Fibroblast of villous mesenchyme (primary cell): ENCODE measurements at regions not wholly inside any gene's neighbourhood (a gene's known extent, or its start where the extent isn't known, plus 50 kb on each side); places are given as distances from the start of the nearest gene placed in this dataset.

Source experiments
- DNase-seq: peaks from one replicate; pipeline ENCODE4 v3.0.0-alpha.2; 2010; ENCODE audit warnings: low read depth
- H3K4me3 ChIP-seq: 2 replicates; pipeline ENCODE4 v1.5.1; 2011; ENCODE audit warnings: low read depth, mild to moderate bottlenecking, low read length
- TF ChIP-seq, protein P1 (sequence below): IDR thresholded peaks from 2 replicates; pipeline ENCODE4 v1.5.1; 2012; ENCODE audit warnings: low read depth, mild to moderate bottlenecking, low read length; ENCODE audit not compliant: insufficient read depth

DNA sequence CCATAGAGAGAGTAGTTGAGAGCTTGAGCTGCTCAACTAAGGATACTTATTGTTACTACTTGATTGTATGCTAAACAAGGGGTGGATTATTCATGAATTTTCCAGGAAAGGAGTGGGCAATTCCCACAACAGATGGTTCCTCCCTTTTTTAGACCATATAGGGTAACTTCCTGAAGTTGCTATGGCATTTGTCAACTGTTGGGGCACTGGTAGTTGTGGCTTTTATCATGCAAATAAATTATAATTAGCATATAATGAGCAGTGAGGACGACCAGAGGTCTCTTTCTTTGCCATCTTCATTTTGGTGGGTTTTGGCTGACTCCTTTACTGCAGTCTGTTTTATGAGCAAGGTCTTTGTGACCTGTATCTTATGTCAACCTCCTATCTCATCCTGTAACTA is 1403.5 kb upstream of the PABPC4L start:
- no peak overlapping the region for H3K4me3 ChIP-seq
- TF ChIP-seq, protein P1, sequence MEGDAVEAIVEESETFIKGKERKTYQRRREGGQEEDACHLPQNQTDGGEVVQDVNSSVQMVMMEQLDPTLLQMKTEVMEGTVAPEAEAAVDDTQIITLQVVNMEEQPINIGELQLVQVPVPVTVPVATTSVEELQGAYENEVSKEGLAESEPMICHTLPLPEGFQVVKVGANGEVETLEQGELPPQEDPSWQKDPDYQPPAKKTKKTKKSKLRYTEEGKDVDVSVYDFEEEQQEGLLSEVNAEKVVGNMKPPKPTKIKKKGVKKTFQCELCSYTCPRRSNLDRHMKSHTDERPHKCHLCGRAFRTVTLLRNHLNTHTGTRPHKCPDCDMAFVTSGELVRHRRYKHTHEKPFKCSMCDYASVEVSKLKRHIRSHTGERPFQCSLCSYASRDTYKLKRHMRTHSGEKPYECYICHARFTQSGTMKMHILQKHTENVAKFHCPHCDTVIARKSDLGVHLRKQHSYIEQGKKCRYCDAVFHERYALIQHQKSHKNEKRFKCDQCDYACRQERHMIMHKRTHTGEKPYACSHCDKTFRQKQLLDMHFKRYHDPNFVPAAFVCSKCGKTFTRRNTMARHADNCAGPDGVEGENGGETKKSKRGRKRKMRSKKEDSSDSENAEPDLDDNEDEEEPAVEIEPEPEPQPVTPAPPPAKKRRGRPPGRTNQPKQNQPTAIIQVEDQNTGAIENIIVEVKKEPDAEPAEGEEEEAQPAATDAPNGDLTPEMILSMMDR = no peak
- DNase-seq = no peak

DNA sequence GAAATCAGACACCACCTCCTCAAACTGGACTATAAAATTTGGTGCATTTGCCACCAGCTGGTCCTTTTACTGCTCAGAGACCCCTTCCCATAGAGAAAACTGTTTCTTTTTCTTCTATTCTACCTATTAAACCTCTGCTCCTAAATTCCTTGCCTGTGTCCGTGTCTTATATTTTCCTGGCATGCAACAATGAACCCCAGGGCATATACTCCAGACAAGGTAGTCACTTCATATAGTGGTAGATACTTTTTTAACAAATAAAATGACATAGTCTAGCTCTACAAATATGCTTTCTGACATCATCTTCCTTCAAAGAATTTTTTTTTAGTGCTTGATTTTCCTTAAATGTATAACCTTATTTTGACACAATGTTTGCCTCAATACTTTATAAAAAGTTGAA is 1402.9 kb upstream of the PABPC4L start:
- DNase-seq = no peak
- TF ChIP-seq, protein P1 = no peak
- H3K4me3 ChIP-seq = no peak overlapping the region

DNA sequence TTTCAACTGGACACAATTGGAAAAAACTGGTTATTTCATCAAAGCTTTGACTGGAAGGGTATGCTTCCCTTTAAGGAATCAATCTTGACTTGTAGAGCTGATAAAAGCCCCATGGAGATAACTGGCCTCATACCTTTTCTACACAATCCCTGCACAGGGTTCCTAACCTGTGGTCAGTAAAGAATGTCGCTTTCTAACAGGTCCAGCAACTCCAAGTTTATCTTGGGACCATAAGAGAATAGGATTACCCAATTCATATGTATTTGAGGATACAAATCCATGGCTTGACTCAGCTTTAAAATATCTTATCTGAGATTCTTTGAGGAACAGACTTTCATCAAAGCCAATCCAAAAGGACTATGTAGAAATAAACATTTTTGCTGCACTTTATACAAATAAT is 1399.8 kb upstream of the PABPC4L start:
- TF ChIP-seq, protein P1 = no peak
- no peak overlapping the region for H3K4me3 ChIP-seq
- no peak for DNase-seq

DNA sequence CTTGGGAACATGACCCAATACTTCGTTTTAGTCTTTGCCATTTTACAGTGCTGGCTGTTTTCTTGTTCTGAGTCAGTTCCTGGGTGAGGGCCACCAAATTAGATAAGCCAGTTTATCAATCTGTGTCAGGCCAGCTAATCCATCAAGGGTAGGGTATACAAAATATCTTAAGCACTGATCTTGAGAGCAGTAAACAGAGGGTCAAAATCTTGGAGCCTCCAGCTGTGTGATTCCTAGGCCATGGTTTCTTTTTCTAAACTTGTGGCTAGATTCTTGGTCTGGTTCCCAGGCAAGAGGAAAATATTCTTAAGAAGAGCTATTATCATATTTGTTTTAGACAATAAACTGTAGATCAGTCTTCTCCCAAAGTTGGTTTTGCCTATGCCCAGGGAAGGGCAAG is 1396.6 kb upstream of the PABPC4L start:
- TF ChIP-seq, protein P1 = no peak
- no peak overlapping the region for H3K4me3 ChIP-seq
- DNase-seq = no peak

DNA sequence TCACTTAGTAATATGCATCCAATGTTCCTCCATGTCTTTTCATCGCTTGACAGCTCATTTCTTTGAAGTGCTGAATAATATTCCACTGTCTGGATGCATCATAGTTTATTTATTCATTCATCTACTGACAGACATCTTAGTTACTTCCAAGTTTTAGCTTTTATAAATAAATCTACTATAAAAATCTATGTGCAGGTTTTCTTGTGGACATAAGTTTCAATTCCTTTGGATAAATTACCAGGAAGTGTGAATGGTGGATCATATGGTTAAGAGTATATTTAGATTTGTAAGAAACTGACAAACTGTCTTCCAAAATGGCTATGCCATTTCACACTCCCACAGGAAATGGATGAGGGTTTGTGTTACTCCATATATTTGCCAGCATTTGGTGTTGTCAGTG is 1392.9 kb upstream of the PABPC4L start:
- TF ChIP-seq, protein P1 = no peak
- H3K4me3 ChIP-seq = no peak overlapping the region
- DNase-seq = no peak

DNA sequence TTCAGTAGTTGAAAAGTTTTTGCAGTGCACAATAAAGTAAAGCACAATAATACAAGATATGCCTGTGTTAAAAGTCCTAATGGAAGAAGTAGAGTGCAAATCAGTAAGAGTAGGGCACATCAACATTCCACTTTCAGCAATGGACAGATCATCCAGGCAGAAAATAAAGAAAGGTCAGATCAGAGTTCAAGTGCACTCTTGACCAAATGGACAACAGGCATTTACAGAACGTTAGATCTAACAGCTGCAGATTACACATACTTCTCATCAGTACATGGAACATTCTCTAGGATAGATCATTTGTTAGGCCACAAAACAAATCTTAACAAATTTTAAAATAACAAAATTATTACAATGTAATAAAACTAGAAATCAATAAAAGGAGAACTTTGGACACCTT is 1373.5 kb upstream of the PABPC4L start:
- no peak for DNase-seq
- no peak overlapping the region for H3K4me3 ChIP-seq
- TF ChIP-seq, protein P1 = no peak

DNA sequence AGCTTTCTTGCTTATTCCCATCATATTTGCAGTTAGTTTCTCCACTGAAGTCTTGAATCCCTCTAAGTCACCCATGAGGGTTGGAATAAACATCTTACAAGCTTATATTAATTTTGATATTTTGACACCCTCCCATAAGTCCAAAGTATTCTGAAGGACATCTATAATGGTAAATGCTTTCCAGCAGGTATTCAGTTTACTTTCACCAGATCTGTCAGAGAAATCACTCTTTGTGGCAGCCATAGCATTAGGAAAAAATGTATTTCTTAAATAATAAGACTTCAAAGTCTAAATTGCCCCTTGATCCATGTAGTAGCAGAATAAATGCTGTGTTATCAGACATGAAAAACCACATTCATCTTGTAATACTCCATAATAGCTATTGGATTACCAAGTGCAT is 1371.7 kb upstream of the PABPC4L start:
- no peak overlapping the region for H3K4me3 ChIP-seq
- DNase-seq = no peak
- TF ChIP-seq, protein P1 = no peak
